HCEC 1CT (cell line): ENCODE measurements at regions not wholly inside any gene's neighbourhood (a gene's known extent, or its start where the extent isn't known, plus 50 kb on each side); places are given as distances from the start of the nearest gene placed in this dataset.
"Not testable (repeated sequence)": the region's sequence is repeated elsewhere in the genome, so short reads cannot be mapped to it uniquely, and the experiment has no call there.

ENCODE experiments used
- DNase-seq: peaks from one replicate; pipeline ENCODE4 v3.0.0-alpha.2; 2017

GRCh38 chr1:55801481-55801880 is 586.3 kb upstream of the USP24 start:
- DNase-seq = no peak

GRCh38 chr1:55800503-55800902 is 585.3 kb upstream of the USP24 start:
- DNase-seq = no peak

- no peak for DNase-seq
These were observed 578.7 kb upstream of the USP24 start for GRCh38 chr1:55793856-55794255.

GRCh38 chr1:55792870-55793269 is 577.7 kb upstream of the USP24 start:
- DNase-seq = no peak

- DNase-seq = no peak
These were observed 574.3 kb upstream of the USP24 start for GRCh38 chr1:55789466-55789865.

- no peak for DNase-seq
These were observed 571.2 kb upstream of the USP24 start for GRCh38 chr1:55786396-55786795.

GRCh38 chr1:55784941-55785450 is 569.8 kb upstream of the USP24 start:
- DNase-seq = not testable (repeated sequence)

- peak; percentile 90 for DNase-seq
These were observed 566.8 kb upstream of the USP24 start for GRCh38 chr1:55781944-55782482.

GRCh38 chr1:55781003-55781402 is 565.8 kb upstream of the USP24 start:
- no peak for DNase-seq

GRCh38 chr1:55777545-55777944 is 562.4 kb upstream of the USP24 start:
- no peak for DNase-seq

GRCh38 chr1:55775007-55775406 is 559.8 kb upstream of the USP24 start:
- no peak for DNase-seq

GRCh38 chr1:55774446-55774845 is 559.3 kb upstream of the USP24 start:
- no peak for DNase-seq

- no peak for DNase-seq
These were observed 558.2 kb upstream of the USP24 start for GRCh38 chr1:55773211-55773940.

- no peak for DNase-seq
These were observed 553.3 kb upstream of the USP24 start for GRCh38 chr1:55768327-55768952.

GRCh38 chr1:55767171-55767570 is 552.0 kb upstream of the USP24 start:
- no peak for DNase-seq

GRCh38 chr1:55765505-55765904 is 550.3 kb upstream of the USP24 start:
- DNase-seq = not testable (repeated sequence)

GRCh38 chr1:55751776-55752175 is 536.6 kb upstream of the USP24 start:
- no peak for DNase-seq

GRCh38 chr1:55750628-55750995 is 535.4 kb upstream of the USP24 start:
- DNase-seq = no peak

- no peak for DNase-seq
These were observed 534.9 kb upstream of the USP24 start for GRCh38 chr1:55749975-55750627.

- no peak for DNase-seq
These were observed 532.3 kb upstream of the USP24 start for GRCh38 chr1:55747408-55747841.

- DNase-seq = no peak
These were observed 531.5 kb upstream of the USP24 start for GRCh38 chr1:55746710-55747109.

- DNase-seq = peak; percentile 66
These were observed 526.4 kb upstream of the USP24 start for GRCh38 chr1:55741516-55741915.

- DNase-seq = peak; percentile 10
These were observed 519.9 kb upstream of the USP24 start for GRCh38 chr1:55735106-55735505.

- peak; percentile 82 for DNase-seq
These were observed 511.8 kb upstream of the USP24 start for GRCh38 chr1:55726994-55727393.
